ENCODE measurements at regions not wholly inside any gene's neighbourhood (a gene's known extent, or its start where the extent isn't known, plus 50 kb on each side); places are given as distances from the start of the nearest gene placed in this dataset.

- Histone ChIP-seq H3K4me1 (ENCODE audit: insufficient read depth, low read length) (no peaks in the 10 kb centered on the region), H3K27ac (ENCODE audit: extremely low read length, insufficient read depth, low read length) (no peak overlapping the region), H3K9me3 (ENCODE audit: low read length) (no peaks in the 10 kb centered on the region), H3K79me2 (ENCODE audit: insufficient read depth, low read length) (no peaks in the 10 kb centered on the region), H2AFZ (ENCODE audit: low read length) (no peak overlapping the region), H3K9ac (ENCODE audit: insufficient read depth, low read depth, low read length) (no peak overlapping the region), H3K4me3 (replicated peaks in 1 of 3; ENCODE audit: insufficient read depth in 1 of 3, low read depth in 2 of 3, low read length in 3 of 3) (no peak overlapping the region), H3K36me3 (replicated peaks in 1 of 2; ENCODE audit: control insufficient read depth in 1 of 2, insufficient read depth in 2 of 2, low read length in 2 of 2) (no peaks in the 10 kb centered on the region), H3K4me2 (ENCODE audit: low read depth, low read length) (no peak overlapping the region), H3K27me3 (ENCODE audit: control insufficient read depth in 1 of 2, insufficient read depth in 2 of 2, low read length in 2 of 2) (no peaks in the 10 kb centered on the region; a peak in 1 of 5 replicates), H4K20me1 (ENCODE audit: insufficient read depth, low read length) (no peaks in the 10 kb centered on the region)
- intact Hi-C loops (cut with micrococcal nuclease; ENCODE audit: unreplicated experiment): no loop called here
- DNase-seq (ENCODE audit: low spot score) (no peak), FAIRE-seq (no peak), ATAC-seq (no peak)
- BruUV-seq (replicated peaks): no TSS peak
- ChIA-PET CTCF (ENCODE audit: low intra/inter-chr PET ratio, low total read pairs) (no interaction called here), POLR2A (no interaction called here)
- in situ Hi-C loops (cut with HindIII; ENCODE audit: extremely low pct_ligation_motif_present, low pct_unique_long_range_greater_than_20kb): no loop called here
- TF ChIP-seq ZNF431 (CRISPR knock-in tag; IDR thresholded peaks at IDR 0.05; ENCODE audit: borderline replicate concordance, low read depth) (no peak), MAFF (IDR thresholded peaks at IDR 0.05; ENCODE audit: low read depth, low read length) (no peak), ZNF672 (CRISPR knock-in tag; IDR thresholded peaks at IDR 0.05) (no peak), NR1H2 (CRISPR knock-in tag; IDR thresholded peaks at IDR 0.05; ENCODE audit: borderline replicate concordance, low read depth) (no peak), RAD51 (IDR thresholded peaks at IDR 0.05; ENCODE audit: borderline replicate concordance) (no peak), ZNF382 (CRISPR knock-in tag; IDR thresholded peaks at IDR 0.05; ENCODE audit: borderline replicate concordance) (no peak), NR2F6 (IDR thresholded peaks at IDR 0.05) (no peak), NR2F6 (CRISPR knock-in tag; IDR thresholded peaks at IDR 0.05) (no peak)
- WGBS (ENCODE audit: low lambda C conversion rate): 0% methylated on average over 1 of the region's 1 CpG
Observed at GRCh38 chr5:171569065-171569712, 149.7 kb downstream of the FGF18 start.

GRCh38 chr5:171570244-171570825 lies 150.9 kb downstream of the FGF18 start:
- ChIA-PET POLR2A (no interaction called here), CTCF (ENCODE audit: low intra/inter-chr PET ratio, low total read pairs) (no interaction called here)
- intact Hi-C loops (cut with micrococcal nuclease; ENCODE audit: unreplicated experiment): no loop called here
- Histone ChIP-seq H3K27me3 (ENCODE audit: control insufficient read depth in 1 of 2, insufficient read depth in 2 of 2, low read length in 2 of 2) (no peaks in the 10 kb centered on the region; a peak in 2 of 5 replicates), H2AFZ (ENCODE audit: low read length) (no peak overlapping the region), H3K4me2 (ENCODE audit: low read depth, low read length) (no peak overlapping the region), H3K4me3 (replicated peaks in 1 of 3; ENCODE audit: insufficient read depth in 1 of 3, low read depth in 2 of 3, low read length in 3 of 3) (no peak overlapping the region), H4K20me1 (ENCODE audit: insufficient read depth, low read length) (no peaks in the 10 kb centered on the region), H3K79me2 (ENCODE audit: insufficient read depth, low read length) (no peaks in the 10 kb centered on the region), H3K4me1 (ENCODE audit: insufficient read depth, low read length) (no peaks in the 10 kb centered on the region), H3K9me3 (ENCODE audit: low read length) (no peaks in the 10 kb centered on the region), H3K9ac (ENCODE audit: insufficient read depth, low read depth, low read length) (no peak overlapping the region), H3K36me3 (replicated peaks in 1 of 2; ENCODE audit: control insufficient read depth in 1 of 2, insufficient read depth in 2 of 2, low read length in 2 of 2) (no peaks in the 10 kb centered on the region), H3K27ac (ENCODE audit: extremely low read length, insufficient read depth, low read length) (no peak overlapping the region)
- in situ Hi-C loops (cut with HindIII; ENCODE audit: extremely low pct_ligation_motif_present, low pct_unique_long_range_greater_than_20kb): no loop called here
- FAIRE-seq (no peak), DNase-seq (ENCODE audit: low spot score) (no peak), ATAC-seq (no peak)
- TF ChIP-seq, protein P1, sequence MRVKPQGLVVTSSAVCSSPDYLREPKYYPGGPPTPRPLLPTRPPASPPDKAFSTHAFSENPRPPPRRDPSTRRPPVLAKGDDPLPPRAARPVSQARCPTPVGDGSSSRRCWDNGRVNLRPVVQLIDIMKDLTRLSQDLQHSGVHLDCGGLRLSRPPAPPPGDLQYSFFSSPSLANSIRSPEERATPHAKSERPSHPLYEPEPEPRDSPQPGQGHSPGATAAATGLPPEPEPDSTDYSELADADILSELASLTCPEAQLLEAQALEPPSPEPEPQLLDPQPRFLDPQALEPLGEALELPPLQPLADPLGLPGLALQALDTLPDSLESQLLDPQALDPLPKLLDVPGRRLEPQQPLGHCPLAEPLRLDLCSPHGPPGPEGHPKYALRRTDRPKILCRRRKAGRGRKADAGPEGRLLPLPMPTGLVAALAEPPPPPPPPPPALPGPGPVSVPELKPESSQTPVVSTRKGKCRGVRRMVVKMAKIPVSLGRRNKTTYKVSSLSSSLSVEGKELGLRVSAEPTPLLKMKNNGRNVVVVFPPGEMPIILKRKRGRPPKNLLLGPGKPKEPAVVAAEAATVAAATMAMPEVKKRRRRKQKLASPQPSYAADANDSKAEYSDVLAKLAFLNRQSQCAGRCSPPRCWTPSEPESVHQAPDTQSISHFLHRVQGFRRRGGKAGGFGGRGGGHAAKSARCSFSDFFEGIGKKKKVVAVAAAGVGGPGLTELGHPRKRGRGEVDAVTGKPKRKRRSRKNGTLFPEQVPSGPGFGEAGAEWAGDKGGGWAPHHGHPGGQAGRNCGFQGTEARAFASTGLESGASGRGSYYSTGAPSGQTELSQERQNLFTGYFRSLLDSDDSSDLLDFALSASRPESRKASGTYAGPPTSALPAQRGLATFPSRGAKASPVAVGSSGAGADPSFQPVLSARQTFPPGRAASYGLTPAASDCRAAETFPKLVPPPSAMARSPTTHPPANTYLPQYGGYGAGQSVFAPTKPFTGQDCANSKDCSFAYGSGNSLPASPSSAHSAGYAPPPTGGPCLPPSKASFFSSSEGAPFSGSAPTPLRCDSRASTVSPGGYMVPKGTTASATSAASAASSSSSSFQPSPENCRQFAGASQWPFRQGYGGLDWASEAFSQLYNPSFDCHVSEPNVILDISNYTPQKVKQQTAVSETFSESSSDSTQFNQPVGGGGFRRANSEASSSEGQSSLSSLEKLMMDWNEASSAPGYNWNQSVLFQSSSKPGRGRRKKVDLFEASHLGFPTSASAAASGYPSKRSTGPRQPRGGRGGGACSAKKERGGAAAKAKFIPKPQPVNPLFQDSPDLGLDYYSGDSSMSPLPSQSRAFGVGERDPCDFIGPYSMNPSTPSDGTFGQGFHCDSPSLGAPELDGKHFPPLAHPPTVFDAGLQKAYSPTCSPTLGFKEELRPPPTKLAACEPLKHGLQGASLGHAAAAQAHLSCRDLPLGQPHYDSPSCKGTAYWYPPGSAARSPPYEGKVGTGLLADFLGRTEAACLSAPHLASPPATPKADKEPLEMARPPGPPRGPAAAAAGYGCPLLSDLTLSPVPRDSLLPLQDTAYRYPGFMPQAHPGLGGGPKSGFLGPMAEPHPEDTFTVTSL (CRISPR knock-in tag; IDR thresholded peaks at IDR 0.05; ENCODE audit: borderline replicate concordance): no peak
- TF ChIP-seq AKAP8 (CRISPR knock-in tag; IDR thresholded peaks at IDR 0.05) (no peak), ZNF768 (CRISPR knock-in tag; IDR thresholded peaks at IDR 0.05) (no peak), SATB2 (CRISPR knock-in tag; IDR thresholded peaks at IDR 0.05) (no peak), GTF3A (CRISPR knock-in tag; conservative IDR thresholded peaks at IDR 0.05) (no peak)
- no TSS peak for BruUV-seq (replicated peaks)
- WGBS (ENCODE audit: low lambda C conversion rate): 0% methylated on average over 2 of the region's 2 CpGs

All from HepG2 (cell line).